22Rv1 (cell line): ENCODE measurements at regions not wholly inside any gene's neighbourhood (a gene's known extent, or its start where the extent isn't known, plus 50 kb on each side); places are given as distances from the start of the nearest gene placed in this dataset.

Experiments used
- H3K27ac ChIP-seq: fragments of 450-650 bp; 2 replicates; pipeline ENCODE4 v1.5.1; 2017
- ZFX ChIP-seq: fragments of 450-650 bp; IDR thresholded peaks from 2 replicates; pipeline ENCODE4 v1.6.1; 2017; ENCODE audit warnings: antibody characterized with exemption, borderline replicate concordance
- TF ChIP-seq, protein P1 (sequence below): fragments of 450-650 bp; IDR thresholded peaks from 2 replicates; pipeline ENCODE4 v1.5.1; 2017; ENCODE audit warnings: mild to moderate bottlenecking

DNA sequence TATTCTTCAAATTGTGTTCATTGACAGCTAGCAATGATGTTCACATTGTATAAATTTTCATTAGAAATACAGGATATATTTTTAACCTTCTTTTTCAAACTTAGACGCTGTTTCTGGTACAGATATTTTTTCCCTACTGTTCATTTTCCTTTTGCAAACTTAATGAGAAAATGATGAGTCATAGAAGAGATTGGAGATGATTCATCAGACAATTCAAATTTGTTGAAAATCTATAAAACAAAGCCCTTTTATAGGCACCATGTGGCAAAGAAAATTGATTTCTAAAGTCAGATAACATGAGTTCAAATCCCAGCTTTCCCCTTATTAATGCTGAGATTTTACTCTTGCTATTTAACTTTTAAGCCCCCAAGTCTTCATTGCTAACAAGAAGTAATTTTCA, 728.8 kb upstream of the DDX18 start:
- TF ChIP-seq, protein P1, sequence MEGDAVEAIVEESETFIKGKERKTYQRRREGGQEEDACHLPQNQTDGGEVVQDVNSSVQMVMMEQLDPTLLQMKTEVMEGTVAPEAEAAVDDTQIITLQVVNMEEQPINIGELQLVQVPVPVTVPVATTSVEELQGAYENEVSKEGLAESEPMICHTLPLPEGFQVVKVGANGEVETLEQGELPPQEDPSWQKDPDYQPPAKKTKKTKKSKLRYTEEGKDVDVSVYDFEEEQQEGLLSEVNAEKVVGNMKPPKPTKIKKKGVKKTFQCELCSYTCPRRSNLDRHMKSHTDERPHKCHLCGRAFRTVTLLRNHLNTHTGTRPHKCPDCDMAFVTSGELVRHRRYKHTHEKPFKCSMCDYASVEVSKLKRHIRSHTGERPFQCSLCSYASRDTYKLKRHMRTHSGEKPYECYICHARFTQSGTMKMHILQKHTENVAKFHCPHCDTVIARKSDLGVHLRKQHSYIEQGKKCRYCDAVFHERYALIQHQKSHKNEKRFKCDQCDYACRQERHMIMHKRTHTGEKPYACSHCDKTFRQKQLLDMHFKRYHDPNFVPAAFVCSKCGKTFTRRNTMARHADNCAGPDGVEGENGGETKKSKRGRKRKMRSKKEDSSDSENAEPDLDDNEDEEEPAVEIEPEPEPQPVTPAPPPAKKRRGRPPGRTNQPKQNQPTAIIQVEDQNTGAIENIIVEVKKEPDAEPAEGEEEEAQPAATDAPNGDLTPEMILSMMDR, result no peak
- no peak for TF ChIP-seq ZFX
- no peak overlapping the region for H3K27ac ChIP-seq

DNA sequence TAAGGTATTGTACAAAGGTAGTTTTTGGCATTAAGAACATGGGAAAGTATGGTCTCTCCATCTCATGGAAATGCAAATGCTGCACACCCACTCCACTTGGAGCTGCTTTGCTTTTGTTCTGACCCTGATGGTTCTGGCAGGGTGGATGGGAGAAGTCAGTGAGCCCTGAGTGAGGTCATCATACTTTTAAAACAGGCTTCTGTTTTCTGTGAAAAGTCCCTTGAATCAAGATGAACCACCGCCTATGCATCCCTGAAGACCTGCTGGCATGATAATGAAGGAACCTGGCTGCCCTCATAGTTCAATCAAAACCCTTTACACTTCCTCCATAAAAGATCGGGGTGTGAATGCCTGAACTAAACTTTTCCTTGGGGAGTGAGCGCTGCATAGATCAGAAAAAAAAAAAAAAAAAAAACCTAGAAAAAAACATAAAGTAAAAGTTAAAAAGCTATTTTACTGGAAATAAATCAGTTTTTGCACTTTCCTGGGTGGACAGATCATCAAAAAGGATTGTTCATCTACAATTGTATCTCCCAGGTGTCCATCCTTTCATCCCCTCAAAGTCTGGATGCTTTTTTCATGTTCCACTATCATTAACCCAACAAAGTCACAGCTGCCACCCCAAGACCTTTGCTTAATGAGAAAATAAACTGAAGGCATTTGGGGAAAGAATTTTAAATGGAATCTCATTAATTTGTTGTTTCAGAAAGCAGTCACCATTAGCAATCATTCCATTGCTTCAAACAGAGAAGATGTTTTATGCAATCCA, 728.1 kb upstream of the DDX18 start:
- TF ChIP-seq, protein P1, result no peak
- no peak for TF ChIP-seq ZFX
- no peak overlapping the region for H3K27ac ChIP-seq

DNA sequence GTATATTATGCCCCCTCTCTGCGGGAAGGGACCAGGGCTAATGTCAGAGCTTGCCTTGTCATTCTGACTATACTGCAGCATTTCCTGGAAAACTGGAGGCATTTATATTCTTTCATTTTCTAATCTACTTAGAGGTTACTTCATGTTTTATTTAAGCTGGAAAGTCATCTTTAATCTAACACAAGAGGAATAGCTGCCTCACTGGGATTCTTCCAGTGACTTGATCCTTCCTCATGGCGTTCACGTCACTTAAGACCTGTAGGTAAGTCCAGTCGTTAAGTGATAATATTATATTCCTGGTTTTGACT, 727.6 kb upstream of the DDX18 start:
- H3K27ac ChIP-seq, result no peak overlapping the region
- TF ChIP-seq ZFX, result no peak
- TF ChIP-seq, protein P1, result no peak

DNA sequence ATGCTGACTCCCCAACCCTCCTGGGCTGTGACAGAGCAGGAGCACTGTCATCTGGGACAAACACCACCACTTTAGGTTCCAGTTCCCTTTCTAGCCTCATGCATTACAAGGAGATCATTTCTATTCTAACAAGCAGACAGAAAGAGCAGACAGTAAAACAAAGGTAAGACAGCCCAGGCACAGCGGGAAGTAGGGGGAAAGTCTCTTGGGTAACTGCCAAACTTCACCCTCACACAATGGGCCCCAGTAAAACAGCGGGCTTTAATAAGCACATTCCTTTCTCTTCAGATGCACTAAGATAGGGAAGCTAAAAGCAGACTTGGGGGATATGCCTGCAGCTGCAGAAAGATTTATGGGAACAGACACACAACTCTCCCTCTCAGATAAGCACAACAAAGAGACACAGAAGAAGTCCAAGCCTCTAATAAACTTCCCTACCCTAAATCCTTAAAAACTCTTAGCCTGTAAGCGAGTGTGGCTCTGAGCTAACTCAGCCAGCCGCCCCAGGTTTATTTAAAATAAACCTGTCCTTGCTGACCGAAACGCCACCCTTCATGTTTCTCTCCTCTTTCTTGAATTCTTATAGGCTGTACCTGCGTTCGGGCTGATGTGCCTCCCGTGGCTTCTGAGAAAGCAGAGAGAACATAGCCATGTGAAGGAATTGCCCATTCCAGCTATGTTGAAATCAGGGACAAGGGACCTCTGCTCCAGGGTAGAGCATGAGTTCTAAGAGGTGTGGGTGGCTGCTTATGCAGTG, 726.8 kb upstream of the DDX18 start:
- TF ChIP-seq ZFX, result no peak
- TF ChIP-seq, protein P1, result no peak
- no peak overlapping the region for H3K27ac ChIP-seq

DNA sequence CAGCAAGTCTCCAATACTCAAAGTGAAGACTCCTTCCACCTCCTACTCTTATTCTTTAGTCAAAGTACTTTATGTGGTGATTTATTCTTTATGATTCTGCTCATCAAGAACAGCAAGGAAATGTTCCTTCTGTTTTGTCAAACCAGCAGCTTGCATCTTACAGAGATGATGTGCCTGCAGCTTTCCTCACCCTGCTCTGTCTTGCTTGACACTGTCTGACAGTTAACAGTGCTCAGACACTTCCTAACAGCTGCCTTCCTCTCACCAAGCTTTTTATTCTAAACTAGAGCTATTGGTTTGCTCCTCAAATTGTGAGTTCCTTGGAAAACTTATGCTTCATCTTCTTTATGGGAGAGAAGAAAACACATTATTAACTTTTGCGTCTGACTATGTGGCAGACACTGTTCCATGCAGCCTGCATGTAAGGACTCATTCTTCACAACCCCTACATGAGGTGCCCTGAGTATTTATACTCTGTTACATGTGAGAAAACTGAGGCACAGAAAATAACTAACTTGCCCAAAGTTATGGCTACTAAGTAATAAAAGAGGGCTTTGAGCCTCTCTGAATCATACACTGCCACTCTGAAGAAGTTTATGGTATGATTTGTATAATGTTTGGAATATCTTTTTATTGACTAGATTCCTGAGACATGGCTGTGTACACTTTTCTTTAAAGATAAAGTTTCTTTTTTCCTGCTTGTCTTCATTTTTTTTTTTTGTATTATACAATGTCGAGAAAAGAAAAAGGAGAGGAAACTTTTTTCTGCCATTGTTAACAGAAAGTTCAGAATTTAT, 723.3 kb upstream of the DDX18 start:
- H3K27ac ChIP-seq, result no peak overlapping the region
- TF ChIP-seq ZFX, result no peak

DNA sequence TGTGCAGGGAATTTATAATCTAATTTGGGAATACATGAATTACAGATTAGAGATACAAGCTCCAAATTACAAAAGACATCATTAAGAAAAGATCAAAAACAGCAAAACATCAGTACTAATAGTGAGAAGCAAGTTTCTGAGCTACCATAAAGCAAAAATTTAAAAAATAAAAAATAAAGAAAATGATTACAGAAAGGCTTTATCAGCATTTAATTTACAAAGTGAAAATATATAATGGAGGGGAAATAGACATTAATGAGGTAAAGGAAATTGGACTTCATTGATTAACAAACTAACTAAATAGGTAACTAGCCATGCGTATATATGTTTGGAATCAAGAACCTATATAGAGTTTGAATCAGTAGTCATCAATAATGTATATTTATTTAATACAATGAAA, 712.9 kb upstream of the DDX18 start:
- no peak for TF ChIP-seq ZFX
- TF ChIP-seq, protein P1, result no peak
- H3K27ac ChIP-seq, result no peak overlapping the region

DNA sequence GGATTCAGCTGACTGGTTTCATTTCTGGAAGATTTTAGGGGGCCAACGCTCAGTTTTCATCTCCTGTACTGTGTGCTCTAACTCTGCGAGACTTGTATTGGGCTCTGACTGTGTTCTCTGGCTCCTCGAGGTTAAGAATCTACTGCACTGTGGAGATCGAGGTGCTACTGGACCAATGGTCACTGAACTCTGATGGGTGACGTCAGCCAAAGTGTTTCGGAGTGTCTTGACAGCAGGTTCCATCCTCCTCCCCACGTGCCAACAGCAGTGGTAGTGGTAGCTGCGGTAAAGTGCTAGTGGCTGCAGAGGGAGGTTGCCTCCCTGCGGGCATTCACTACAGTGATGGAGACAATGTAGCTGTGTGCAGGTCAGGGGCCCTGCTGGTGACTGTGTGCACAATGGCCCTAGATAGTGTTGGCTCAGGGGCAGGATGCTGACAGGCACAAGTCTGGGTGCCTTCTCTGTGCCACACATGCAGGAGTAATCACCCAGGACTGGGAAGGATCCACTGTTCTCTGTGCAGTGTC, 705.7 kb upstream of the DDX18 start:
- no peak for TF ChIP-seq ZFX
- TF ChIP-seq, protein P1, result no peak
- H3K27ac ChIP-seq, result no peak overlapping the region
